HAP-1 (cell line): ENCODE measurements at regions not wholly inside any gene's neighbourhood (a gene's known extent, or its start where the extent isn't known, plus 50 kb on each side); places are given as distances from the start of the nearest gene placed in this dataset.

Experiments
- DNase-seq, 2 experiments: peaks; one replicate each; pipeline ENCODE4 v3.0.0-alpha.2; 2016 to 2020; ENCODE audit warnings: low spot score in 2 of 2
- H3K27me3 ChIP-seq: fragments of 250-450 bp; sonication (Bioruptor Pico); 2 replicates; pipeline ENCODE4 v1.5.1; 2020; ENCODE audit warnings: low read depth, mild to moderate bottlenecking, moderate library complexity
- H3K36me3 ChIP-seq: fragments of 250-450 bp; sonication (Bioruptor Pico); replicated peaks from 2 replicates; pipeline ENCODE4 v1.5.1; 2020; ENCODE audit warnings: mild to moderate bottlenecking
- H3K4me1 ChIP-seq: fragments of 250-450 bp; sonication (Bioruptor Pico); 2 replicates; pipeline ENCODE4 v1.5.1; 2020; ENCODE audit warnings: mild to moderate bottlenecking
- H3K4me3 ChIP-seq: fragments of 250-450 bp; sonication (Bioruptor Pico); 2 replicates; pipeline ENCODE4 v1.5.1; 2020; ENCODE audit warnings: mild to moderate bottlenecking, moderate library complexity
- H3K9me3 ChIP-seq: fragments of 250-450 bp; sonication (Bioruptor Pico); 2 replicates; pipeline ENCODE4 v1.5.1; 2020; ENCODE audit warnings: mild to moderate bottlenecking, moderate library complexity
- in situ Hi-C: fragments of 300-500 bp; cut with MboI; formaldehyde crosslinking; loops from 3 replicates; pipeline ENCODE4 v1.14.3; 2020; ENCODE audit warnings: low sequenced_read_pairs, inconsistent platforms, mixed read lengths

DNA sequence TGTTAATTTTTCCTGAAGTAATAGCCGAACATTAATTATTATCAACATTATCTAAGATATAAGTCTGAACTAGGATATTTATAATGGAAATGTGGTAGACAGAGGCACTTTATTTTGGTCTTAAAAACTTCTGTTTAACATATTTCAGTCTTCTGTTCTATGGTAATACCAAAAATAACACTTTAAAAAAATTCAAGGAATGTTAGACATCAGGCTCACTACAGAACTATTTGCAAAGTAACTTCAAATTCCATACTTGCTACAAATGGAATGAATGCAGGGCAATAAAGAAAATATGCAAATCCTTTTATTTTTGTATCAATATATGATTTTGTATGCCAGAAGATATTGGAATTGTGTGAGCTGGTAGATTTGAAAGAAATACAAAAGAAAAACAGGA is 345.5 kb upstream of the DSEL start:
- H3K4me3 ChIP-seq, result no peak overlapping the region
- in situ Hi-C loops, result no loop called here
- no peaks in the 10 kb centered on the region for H3K27me3 ChIP-seq
- H3K9me3 ChIP-seq, result no peaks in the 10 kb centered on the region
- no peak for DNase-seq
- H3K36me3 ChIP-seq, result no peaks in the 10 kb centered on the region
- peaks cover 16% of the 10 kb centered on the region for H3K4me1 ChIP-seq

DNA sequence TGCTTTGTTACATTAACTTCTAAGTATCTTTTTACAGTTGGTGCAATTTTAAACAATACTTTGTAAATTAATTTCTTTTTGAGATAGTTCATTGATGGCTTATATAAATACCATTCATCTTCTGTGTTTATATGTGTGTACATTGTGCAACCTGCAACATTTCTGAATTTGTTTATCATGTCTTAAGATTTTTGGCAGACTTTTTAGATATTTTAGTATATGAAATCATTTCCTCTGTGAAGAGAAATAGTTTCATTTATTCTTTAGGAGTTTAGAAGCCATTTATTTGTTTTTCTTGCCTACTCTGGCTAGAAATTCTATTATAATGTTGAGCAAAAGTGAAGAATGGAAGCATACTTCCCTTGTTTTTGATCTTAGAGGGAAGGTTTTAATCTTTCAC is 337.8 kb upstream of the DSEL start:
- Histone ChIP-seq H3K9me3 (no peaks in the 10 kb centered on the region), H3K4me3 (no peak overlapping the region), H3K36me3 (no peaks in the 10 kb centered on the region), H3K4me1 (peaks cover 9% of the 10 kb centered on the region), H3K27me3 (no peaks in the 10 kb centered on the region)
- no peak for DNase-seq
- in situ Hi-C loops, result no loop called here

DNA sequence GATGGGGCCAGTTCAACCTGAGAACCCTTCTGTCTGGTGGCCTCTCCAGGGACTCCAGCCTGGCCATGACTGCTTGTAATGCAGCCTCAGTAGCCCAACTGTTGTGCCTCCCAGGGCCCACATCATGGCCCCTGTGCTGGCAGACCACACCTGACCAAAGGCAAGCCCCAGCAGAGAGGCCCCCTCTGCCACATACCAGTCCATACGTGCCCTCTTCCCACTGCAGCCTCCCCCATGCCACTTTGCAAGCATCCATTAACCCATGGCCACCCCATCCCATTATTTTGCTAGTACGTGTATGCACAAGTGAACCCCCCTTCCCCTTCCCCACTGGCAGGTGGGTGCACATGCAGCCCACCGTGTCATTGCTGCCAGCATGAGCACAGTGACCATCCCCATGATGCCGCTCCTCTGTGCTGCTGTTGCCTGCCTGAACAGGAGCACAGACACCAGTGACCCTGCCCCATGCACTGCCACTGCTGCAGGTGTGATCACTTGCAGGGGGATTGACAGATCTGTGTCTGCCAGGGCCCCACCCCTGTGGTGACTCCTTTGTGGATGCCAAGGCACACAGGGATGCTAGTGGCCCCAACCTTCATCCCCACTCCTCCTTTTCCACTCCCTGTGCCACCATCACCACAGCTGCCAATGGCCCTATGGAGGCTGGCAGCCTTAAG is 330.0 kb upstream of the DSEL start:
- Histone ChIP-seq H3K27me3 (no peaks in the 10 kb centered on the region), H3K4me1 (peaks cover 17% of the 10 kb centered on the region), H3K4me3 (no peak overlapping the region), H3K36me3 (no peaks in the 10 kb centered on the region), H3K9me3 (no peaks in the 10 kb centered on the region)
- DNase-seq, result no peak
- in situ Hi-C loops, result no loop called here

DNA sequence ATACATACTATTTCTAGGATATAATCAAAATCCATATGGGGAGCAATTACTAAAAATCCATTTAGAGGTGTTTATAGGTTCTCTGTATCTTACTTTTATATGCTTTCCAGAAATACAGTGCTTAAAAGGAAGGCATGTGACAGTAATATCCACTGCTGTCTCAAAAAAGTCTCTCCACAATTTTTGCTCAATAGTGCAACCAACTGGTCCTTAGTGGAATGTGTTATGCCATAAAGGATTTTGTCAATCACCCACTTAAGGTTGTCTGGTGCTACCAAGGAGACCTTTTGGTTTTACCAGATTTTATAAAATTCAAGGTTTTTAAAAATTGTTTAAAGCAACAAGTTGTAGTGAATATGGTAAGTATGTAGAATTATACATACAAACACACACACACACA is 328.5 kb upstream of the DSEL start:
- in situ Hi-C loops, result no loop called here

DNA sequence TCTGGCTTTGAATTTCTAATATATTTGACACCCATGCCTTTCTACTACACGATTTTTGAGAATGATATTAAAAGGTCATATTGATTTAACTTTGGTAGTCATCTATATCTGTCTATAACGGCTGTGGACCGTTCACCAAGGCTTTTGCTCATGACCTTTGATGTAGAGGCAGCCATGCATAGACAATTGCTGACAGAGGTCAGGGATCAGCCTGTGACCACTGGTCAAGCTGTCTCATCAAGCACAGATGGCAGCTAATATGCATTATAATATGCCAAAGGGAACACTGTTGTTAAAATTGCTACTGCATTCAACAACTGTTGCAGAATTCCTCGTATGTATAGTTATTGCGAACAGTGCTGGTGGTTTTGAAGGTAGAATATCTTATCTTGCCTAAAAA is 323.9 kb upstream of the DSEL start:
- Histone ChIP-seq H3K4me3 (no peak overlapping the region), H3K36me3 (no peaks in the 10 kb centered on the region), H3K9me3 (no peaks in the 10 kb centered on the region), H3K27me3 (no peaks in the 10 kb centered on the region), H3K4me1 (no peaks in the 10 kb centered on the region)
- no peak for DNase-seq
- in situ Hi-C loops, result no loop called here

More for the DNA sequence above, 328.5 kb upstream of the DSEL start:
- no peak for DNase-seq
- Histone ChIP-seq H3K9me3 (no peaks in the 10 kb centered on the region), H3K4me3 (no peak overlapping the region), H3K27me3 (no peaks in the 10 kb centered on the region), H3K4me1 (peaks cover 17% of the 10 kb centered on the region), H3K36me3 (no peaks in the 10 kb centered on the region)

DNA sequence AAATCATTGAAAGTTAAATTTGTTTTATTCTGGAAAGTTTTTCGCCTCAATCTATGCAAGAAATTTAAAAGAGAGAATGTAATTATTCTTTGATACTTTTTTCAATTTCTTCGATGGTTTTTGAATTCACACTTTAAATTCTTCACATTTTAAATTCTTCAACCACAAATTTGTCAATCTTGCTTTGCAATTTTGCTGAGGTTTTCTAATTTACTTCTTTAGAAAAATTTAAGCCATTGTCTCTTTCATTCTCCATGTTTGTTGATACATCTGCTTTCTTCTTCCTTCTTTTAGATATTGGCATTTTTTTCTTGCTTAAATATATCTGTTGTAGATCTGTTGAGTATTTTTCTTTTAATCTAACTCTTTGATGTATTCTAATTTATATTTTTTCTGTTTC is 301.9 kb upstream of the DSEL start:
- Histone ChIP-seq H3K36me3 (no peaks in the 10 kb centered on the region), H3K27me3 (no peaks in the 10 kb centered on the region), H3K4me3 (no peak overlapping the region), H3K4me1 (no peaks in the 10 kb centered on the region), H3K9me3 (no peaks in the 10 kb centered on the region)
- in situ Hi-C loops, result no loop called here
- no peak for DNase-seq

DNA sequence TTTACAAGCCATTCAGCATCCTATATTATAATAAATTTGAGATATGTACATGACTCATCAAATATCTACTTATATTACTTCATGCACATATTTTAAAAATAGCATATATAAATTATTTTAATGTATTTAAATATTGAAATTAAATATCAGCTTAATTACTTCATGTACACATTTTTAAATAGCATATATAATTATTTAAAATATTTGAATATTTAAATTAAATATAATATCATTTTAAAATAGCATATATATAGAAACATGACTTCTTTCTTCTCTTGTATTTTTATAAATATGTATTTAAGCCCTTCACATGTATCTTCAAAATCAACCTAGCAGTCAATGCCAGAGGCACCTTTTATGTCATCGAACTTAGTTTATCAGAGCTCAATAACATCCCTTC is 298.8 kb upstream of the DSEL start:
- no peaks in the 10 kb centered on the region for H3K36me3 ChIP-seq
- DNase-seq, result no peak
- no peaks in the 10 kb centered on the region for H3K27me3 ChIP-seq
- H3K4me3 ChIP-seq, result no peak overlapping the region
- in situ Hi-C loops, result no loop called here
- no peaks in the 10 kb centered on the region for H3K9me3 ChIP-seq
- no peaks in the 10 kb centered on the region for H3K4me1 ChIP-seq

DNA sequence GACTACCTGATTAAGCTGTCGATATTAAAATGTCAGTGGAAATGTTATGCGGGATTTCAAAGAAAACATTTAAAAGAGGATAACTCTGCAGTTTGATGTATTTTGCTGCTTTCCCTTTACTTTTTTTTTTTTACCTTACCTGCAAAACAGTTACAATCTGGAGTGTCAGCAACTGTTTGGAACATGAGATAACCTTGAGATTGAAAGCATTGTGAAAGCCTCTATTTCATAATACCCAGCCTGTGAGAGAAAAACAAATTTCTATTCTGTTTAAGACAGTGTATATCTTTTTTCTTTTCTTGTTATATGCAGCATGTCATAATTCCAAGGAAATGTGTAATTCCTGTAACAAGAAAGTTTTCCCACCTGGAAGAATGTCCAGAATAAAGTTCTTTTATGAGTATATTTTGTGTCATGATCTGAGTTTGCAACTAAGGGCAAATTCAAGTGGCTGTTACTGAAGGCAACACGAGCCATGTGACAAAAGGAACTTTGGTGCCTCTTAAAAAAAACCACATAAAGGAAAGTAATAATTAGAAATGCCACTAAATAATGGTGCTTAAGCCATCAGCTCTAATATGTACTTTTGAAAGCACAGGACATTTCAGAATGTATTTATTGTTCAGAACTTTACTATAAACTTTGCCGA is 297.0 kb upstream of the DSEL start:
- no peak for DNase-seq
- in situ Hi-C loops, result no loop called here
- Histone ChIP-seq H3K4me3 (no peak overlapping the region), H3K9me3 (no peaks in the 10 kb centered on the region), H3K4me1 (no peaks in the 10 kb centered on the region), H3K27me3 (no peaks in the 10 kb centered on the region), H3K36me3 (no peaks in the 10 kb centered on the region)

DNA sequence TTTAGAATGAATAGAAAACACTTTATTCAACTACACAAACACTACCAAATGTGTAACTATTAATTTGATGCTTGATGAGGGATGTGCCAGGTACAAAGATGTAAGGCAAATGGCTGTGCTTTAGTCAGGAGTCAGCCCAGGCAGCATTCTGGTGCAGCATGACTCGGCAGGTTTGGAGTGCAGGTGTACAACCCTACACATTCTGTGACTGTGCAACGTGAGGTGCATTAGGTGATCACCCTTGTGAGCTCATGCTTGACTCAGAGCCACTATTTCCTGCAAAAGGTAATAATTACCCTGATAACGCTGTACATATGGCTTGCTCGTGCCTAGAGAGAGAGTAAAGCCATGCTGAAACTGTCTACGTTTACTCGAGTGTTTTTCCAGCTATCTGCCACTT is 288.7 kb upstream of the DSEL start:
- no peak overlapping the region for H3K4me3 ChIP-seq
- no peaks in the 10 kb centered on the region for H3K9me3 ChIP-seq
- H3K4me1 ChIP-seq, result no peaks in the 10 kb centered on the region
- in situ Hi-C loops, result no loop called here
- no peaks in the 10 kb centered on the region for H3K36me3 ChIP-seq
- H3K27me3 ChIP-seq, result no peaks in the 10 kb centered on the region
- no peak for DNase-seq

DNA sequence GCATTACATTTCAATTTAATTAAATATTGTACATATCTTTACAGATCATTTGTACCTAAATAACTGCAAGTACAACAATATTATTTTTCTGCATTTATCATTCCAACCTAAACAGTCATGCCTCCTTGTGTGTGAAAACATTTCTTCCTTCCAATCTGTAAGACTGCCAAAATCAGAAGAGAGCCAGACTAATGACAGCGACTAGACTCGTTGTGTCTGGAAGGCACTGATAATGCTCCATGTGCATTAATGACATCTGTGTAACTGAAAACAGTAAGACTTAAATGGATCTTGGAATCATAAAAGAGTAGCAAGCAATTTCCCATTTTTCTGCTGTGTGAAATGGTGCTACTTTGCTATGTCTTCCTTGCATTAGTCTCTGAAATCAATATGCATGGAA is 278.0 kb upstream of the DSEL start:
- no peaks in the 10 kb centered on the region for H3K36me3 ChIP-seq
- no peaks in the 10 kb centered on the region for H3K27me3 ChIP-seq
- H3K9me3 ChIP-seq, result no peaks in the 10 kb centered on the region
- H3K4me1 ChIP-seq, result no peaks in the 10 kb centered on the region
- in situ Hi-C loops, result no loop called here
- no peak overlapping the region for H3K4me3 ChIP-seq
- DNase-seq, result no peak

DNA sequence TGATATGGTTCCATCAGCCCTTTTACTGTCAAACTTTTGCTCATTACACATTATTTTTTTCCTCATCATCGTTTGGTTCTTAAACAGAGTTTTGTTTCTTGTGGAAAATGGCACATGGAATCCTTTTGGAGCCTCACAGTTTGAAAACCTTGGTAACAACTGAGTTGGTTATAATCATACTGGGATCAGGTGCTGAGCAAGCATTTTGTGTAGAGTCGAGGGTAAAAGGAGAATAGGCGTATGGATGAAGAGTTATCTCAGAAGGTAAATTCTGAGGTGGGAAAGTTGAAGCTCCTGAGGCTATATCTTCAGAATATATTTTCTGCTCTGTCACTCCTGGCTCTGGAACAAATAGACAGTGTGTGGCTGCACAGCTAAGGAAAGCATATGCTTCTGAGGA is 274.0 kb upstream of the DSEL start:
- no peaks in the 10 kb centered on the region for H3K36me3 ChIP-seq
- no peak for DNase-seq
- no peaks in the 10 kb centered on the region for H3K4me1 ChIP-seq
- H3K4me3 ChIP-seq, result no peak overlapping the region
- no peaks in the 10 kb centered on the region for H3K27me3 ChIP-seq
- in situ Hi-C loops, result no loop called here
- H3K9me3 ChIP-seq, result no peaks in the 10 kb centered on the region

DNA sequence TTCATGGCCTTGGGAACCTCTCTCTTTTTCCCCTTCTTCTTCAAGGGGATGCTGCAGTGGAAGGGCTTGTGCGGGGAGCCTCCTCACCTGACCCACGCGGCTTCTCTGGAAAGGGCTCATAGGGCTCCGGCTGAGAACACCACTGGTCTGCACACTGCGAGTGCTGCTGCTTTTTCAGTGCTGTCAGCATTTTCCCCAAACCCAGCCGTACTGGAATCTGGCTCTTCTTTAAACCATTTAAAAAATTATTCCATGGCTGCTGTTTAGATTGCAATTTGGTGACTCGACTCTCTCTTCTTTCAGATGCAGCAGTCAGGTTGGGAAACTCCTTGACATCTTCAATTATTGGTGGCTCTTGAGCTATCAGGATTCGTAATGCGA is 272.6 kb upstream of the DSEL start:
- no peaks in the 10 kb centered on the region for H3K36me3 ChIP-seq
- no peaks in the 10 kb centered on the region for H3K4me1 ChIP-seq
- in situ Hi-C loops, result no loop called here
- no peaks in the 10 kb centered on the region for H3K27me3 ChIP-seq
- DNase-seq, result no peak
- no peak overlapping the region for H3K4me3 ChIP-seq
- H3K9me3 ChIP-seq, result no peaks in the 10 kb centered on the region

DNA sequence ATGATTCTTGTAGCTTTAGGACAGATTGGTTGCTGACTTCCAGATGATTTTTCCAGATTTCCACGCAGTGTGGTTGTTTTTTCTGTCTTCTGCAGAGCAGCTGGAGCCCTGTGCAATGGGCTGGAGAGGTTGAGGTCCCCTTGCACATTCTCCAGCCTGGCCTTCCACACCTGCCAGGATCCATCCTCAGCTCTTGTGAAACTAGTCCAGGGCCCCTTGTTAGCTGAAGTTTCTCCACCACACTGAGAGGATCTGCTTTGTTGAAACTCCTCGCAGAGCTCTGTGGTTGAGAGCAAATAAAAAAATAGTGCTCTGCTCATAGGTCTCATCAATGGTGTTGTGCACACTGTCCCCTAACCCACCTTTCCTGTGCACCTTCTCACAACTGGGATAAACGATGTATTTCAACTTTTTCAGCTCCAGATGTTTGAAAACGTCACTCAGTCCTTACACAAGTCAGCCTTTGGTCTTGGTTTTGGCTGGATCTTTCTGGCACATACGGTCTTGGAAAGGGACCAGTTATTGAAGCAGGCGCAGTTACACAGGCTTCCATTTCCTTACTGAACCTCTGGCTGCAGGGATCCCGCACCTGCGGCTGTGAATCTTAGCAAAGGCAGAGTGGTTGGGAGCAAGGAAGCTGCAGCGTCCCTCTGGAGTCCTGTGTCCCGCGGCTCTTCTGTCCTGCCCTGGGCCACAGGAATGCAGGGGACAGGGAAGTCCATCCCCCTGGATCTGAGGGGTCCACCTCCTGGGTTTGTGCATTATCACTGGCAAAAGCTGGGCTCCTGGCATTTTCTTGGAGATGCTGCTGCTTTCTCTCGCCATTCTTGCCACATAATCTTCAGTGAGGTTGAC is 272.0 kb upstream of the DSEL start:
- in situ Hi-C loops, result no loop called here
- Histone ChIP-seq H3K4me3 (no peak overlapping the region), H3K27me3 (no peaks in the 10 kb centered on the region), H3K4me1 (no peaks in the 10 kb centered on the region), H3K36me3 (no peaks in the 10 kb centered on the region), H3K9me3 (no peaks in the 10 kb centered on the region)
- DNase-seq, result no peak

DNA sequence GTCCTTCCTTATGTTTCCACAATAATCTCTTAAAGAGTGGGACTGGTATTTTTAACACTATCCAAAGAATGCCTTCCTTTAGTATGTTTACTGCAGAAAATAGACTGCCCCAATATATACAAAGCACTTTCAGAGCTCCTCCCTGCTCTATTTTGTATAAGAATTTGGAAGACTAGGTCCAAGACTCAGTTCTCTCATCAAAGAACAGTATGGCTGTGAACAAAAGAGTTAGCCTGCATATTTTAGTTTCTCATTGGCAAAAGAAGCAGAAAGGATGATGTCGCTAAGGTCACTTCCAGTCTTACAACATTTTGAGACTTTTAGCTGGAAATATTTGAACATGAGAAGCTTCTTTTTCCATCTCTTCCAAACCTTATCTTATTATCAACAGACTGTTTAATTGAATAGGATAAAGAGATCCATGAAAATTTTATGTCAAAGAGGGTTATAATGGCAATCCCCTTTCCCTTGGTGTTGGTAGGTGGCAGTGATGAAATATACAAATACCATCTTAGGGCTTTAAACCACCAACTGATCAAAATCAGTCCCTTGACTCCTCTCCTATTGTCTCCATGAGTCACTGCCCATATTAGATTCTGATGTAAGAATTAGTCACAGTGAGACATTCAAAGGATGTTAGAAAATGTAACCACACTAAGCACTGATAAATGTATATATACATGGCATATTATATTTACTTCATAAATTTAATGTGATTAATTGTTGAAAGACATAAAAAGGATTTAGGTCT is 266.9 kb upstream of the DSEL start:
- H3K36me3 ChIP-seq, result no peaks in the 10 kb centered on the region
- no peaks in the 10 kb centered on the region for H3K4me1 ChIP-seq
- H3K9me3 ChIP-seq, result no peaks in the 10 kb centered on the region
- no peak overlapping the region for H3K4me3 ChIP-seq
- in situ Hi-C loops, result no loop called here
- H3K27me3 ChIP-seq, result no peaks in the 10 kb centered on the region
- no peak for DNase-seq
